AG04450 (cell line): ENCODE measurements at regions not wholly inside any gene's neighbourhood (a gene's known extent, or its start where the extent isn't known, plus 50 kb on each side); places are given as distances from the start of the nearest gene placed in this dataset.

Experiments used
- CTCF ChIA-PET: fragments of 300-600, 350-600 bp; formaldehyde crosslinking; extraction: SDS; loops from one replicate; lab custom pipeline; 2022; ENCODE audit warnings: antibody characterized with exemption, inconsistent platforms; lab: Charles Lee
- POLR2A ChIA-PET: fragments of 350-600 bp; formaldehyde crosslinking; extraction: SDS; loops from one replicate; lab custom pipeline; 2021; ENCODE audit warnings: antibody characterized with exemption, inconsistent platforms; lab: Yijun Ruan, JAX
- DNase-seq: peaks from one replicate; pipeline ENCODE4 v3.0.0-alpha.2; 2011; ENCODE audit warnings: low read depth, low spot score
- H3K27ac ChIP-seq: one replicate; pipeline ENCODE4 v1.5.1; 2012; ENCODE audit warnings: low read depth, low read length, control low read depth
- H3K27me3 ChIP-seq: one replicate; pipeline ENCODE4 v1.6.0; 2012; ENCODE audit warnings: low read length; ENCODE audit not compliant: control insufficient read depth, insufficient read depth
- H3K4me3 ChIP-seq: 2 replicates; pipeline ENCODE4 v1.5.1; 2011; ENCODE audit warnings: mild to moderate bottlenecking, low read depth, low read length, control low read depth
- H3K9me3 ChIP-seq: 2 replicates; pipeline ENCODE4 v1.5.1; 2012; ENCODE audit warnings: low read length; ENCODE audit not compliant: control insufficient read depth, insufficient read depth
- TF ChIP-seq, protein P1 (sequence below): IDR thresholded peaks from 2 replicates; pipeline ENCODE4 v1.5.1; 2011; ENCODE audit warnings: low read depth, low read length, control low read depth, inconsistent platforms

DNA sequence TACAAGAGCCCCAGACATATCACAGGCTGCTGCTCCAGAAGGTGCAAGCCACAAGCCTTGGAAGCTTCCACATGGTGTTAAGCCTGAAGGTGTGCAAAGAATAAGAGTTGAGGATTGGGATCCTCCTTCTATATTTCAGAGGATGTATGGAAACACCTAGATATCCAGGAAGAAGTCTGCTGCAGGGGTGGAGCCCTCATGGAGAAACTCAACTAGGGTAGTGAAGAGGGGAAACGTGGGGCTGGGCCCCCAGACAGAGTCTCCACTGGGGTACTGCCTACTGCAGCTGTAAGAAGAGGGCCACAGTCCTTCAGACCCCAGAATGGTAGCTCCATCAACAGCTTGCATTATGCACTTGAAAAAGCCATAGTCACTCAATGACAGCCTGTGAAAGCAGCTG is 1444.0 kb downstream of the SLITRK1 start:
- POLR2A ChIA-PET, result no interaction called here
- Histone ChIP-seq H3K27ac (no peak overlapping the region), H3K27me3 (no peaks in the 10 kb centered on the region), H3K9me3 (peaks cover 7% of the 10 kb centered on the region; the same call in 1 of the 2 replicates), H3K4me3 (no peak overlapping the region)
- TF ChIP-seq, protein P1, sequence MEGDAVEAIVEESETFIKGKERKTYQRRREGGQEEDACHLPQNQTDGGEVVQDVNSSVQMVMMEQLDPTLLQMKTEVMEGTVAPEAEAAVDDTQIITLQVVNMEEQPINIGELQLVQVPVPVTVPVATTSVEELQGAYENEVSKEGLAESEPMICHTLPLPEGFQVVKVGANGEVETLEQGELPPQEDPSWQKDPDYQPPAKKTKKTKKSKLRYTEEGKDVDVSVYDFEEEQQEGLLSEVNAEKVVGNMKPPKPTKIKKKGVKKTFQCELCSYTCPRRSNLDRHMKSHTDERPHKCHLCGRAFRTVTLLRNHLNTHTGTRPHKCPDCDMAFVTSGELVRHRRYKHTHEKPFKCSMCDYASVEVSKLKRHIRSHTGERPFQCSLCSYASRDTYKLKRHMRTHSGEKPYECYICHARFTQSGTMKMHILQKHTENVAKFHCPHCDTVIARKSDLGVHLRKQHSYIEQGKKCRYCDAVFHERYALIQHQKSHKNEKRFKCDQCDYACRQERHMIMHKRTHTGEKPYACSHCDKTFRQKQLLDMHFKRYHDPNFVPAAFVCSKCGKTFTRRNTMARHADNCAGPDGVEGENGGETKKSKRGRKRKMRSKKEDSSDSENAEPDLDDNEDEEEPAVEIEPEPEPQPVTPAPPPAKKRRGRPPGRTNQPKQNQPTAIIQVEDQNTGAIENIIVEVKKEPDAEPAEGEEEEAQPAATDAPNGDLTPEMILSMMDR, result no peak
- CTCF ChIA-PET, result no interaction called here
- no peak for DNase-seq

DNA sequence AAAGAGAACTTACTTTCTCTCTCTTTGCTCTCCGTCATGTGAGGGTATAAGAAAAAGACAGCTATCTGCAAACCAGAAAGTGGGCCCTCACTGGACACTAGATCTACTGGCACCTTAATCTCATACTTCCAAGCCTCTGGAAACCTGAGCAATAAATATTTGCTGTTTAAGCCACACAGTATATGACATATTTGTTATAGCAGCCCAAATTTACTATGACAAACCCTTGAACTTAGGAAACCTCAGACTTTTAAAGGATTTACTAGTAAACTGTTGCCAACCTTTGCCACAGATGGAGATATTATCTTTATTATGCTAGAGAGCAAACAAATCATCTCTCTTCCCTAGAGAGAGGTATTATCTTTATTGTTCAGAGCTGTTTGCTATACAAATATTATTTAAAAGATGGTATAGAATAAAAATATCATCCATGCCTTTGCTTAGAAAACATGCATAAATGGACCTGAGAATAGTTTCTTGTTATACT is 1446.1 kb downstream of the SLITRK1 start:
- ChIA-PET POLR2A (no interaction called here), CTCF (no interaction called here)
- H3K4me3 ChIP-seq, result no peak overlapping the region
- H3K9me3 ChIP-seq, result peaks cover 7% of the 10 kb centered on the region; the same call in 1 of the 2 replicates
- H3K27ac ChIP-seq, result no peak overlapping the region
- H3K27me3 ChIP-seq, result no peaks in the 10 kb centered on the region
- no peak for DNase-seq
- TF ChIP-seq, protein P1, result no peak

DNA sequence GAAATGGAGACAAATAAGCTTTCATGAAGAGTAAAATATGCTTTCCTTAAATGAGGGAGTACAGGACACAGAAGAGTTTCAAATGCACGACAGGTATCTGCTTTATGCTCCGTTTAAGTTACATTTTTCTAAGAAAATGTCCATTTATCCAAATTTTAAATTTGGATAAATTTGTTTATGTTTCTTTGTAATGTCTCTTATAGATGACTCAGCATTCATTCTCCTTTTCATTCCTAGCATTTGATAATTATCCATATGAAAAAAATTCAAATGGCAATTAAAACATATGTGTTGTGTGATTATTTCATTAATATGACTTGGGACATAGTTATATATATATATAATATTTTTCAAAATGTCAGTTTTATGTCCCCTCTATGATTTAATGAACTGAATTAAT is 1449.3 kb downstream of the SLITRK1 start:
- no peak for DNase-seq
- Histone ChIP-seq H3K27ac (no peak overlapping the region), H3K9me3 (no peaks in the 10 kb centered on the region; the same call in 1 of the 2 replicates), H3K27me3 (no peaks in the 10 kb centered on the region), H3K4me3 (no peak overlapping the region)
- POLR2A ChIA-PET, result no interaction called here
- TF ChIP-seq, protein P1, result no peak
- CTCF ChIA-PET, result no interaction called here

DNA sequence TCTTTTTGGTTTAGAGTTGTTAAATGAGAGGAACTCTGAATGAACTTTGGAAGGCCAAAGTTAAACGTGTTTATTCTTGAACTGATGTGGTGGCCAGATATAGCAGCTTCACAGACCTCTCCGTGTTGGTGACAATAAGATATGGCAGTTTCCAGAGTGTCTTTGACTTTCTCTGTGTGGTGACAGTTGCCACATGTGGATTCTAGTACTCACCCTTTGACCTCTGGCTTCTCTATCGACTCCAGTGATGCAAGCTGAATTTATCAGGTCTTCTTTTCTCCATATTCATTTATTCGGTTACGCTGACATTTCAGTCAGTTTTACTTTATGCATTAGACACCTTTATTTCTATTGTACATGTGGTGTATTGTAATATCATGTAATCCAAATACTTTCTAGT is 1469.5 kb downstream of the SLITRK1 start:
- Histone ChIP-seq H3K9me3 (no peaks in the 10 kb centered on the region), H3K27ac (no peak overlapping the region), H3K27me3 (no peaks in the 10 kb centered on the region), H3K4me3 (no peak overlapping the region)
- ChIA-PET POLR2A (no interaction called here), CTCF (no interaction called here)
- TF ChIP-seq, protein P1, result no peak
- no peak for DNase-seq

DNA sequence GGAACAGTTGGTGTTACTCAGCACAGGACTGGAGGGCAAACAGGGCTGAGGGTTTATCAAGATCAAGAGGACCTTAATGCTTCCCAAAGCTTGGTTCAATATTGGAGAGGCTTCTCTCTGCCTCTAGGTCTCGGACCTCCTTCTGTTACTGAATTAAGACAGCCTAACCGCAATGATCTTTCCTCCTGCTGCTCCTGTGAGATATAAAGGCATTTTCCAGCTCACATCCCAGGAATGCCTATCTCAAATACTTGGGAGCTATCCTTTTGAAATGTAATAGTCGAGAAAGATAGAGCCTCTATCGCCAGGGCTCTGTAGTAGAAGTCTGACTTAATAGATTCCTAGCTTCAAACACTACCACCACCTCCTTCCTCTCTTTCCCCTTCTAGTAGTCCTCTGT is 1475.0 kb downstream of the SLITRK1 start:
- CTCF ChIA-PET, result no interaction called here
- no peak overlapping the region for H3K27ac ChIP-seq

More for the DNA sequence above, 1475.0 kb downstream of the SLITRK1 start:
- H3K9me3 ChIP-seq, result no peaks in the 10 kb centered on the region
- H3K4me3 ChIP-seq, result no peak overlapping the region
- TF ChIP-seq, protein P1, result no peak
- POLR2A ChIA-PET, result no interaction called here
- no peaks in the 10 kb centered on the region for H3K27me3 ChIP-seq
- no peak for DNase-seq
